BLaER1 treated with 17β-estradiol and CSF1 and Interleukin-3, amounts not matched to agents 10 nM and 100 nM (cell line): ENCODE measurements at regions not wholly inside any gene's neighbourhood (a gene's known extent, or its start where the extent isn't known, plus 50 kb on each side); places are given as distances from the start of the nearest gene placed in this dataset.
"Not testable (repeated sequence)": the region's sequence is repeated elsewhere in the genome, so short reads cannot be mapped to it uniquely, and the experiment has no call there.

Experiments
- H3K27ac ChIP-seq, 11 experiments: shearing (Covaris generic); formaldehyde crosslinking; 2 replicates each; pipeline ENCODE4 v1.8.1; 2022
- H3K27me3 ChIP-seq, 11 experiments: shearing (Covaris generic); formaldehyde crosslinking; 2 replicates each; pipeline ENCODE4 v1.8.1; 2022
- H3K36me3 ChIP-seq, 11 experiments: shearing (Covaris generic); formaldehyde crosslinking; 2 replicates each; pipeline ENCODE4 v1.8.1; 2022
- H3K4me1 ChIP-seq, 10 experiments: shearing (Covaris generic); formaldehyde crosslinking; 2 replicates each; pipeline ENCODE4 v1.8.1; 2022
- H3K4me2 ChIP-seq, 11 experiments: shearing (Covaris generic); formaldehyde crosslinking; 2 replicates each; pipeline ENCODE4 v1.8.1; 2022
- H3K4me3 ChIP-seq, 10 experiments: shearing (Covaris generic); formaldehyde crosslinking; 2 replicates each; pipeline ENCODE4 v1.8.1; 2022
- H3K9ac ChIP-seq, 11 experiments: shearing (Covaris generic); formaldehyde crosslinking; 2 replicates each; pipeline ENCODE4 v1.8.1; 2022
- H3K9me3 ChIP-seq, 11 experiments: shearing (Covaris generic); formaldehyde crosslinking; replicated peaks in 1 of 11; 2 replicates each; pipeline ENCODE4 v1.8.1; 2022
- H4K20me1 ChIP-seq, 11 experiments: shearing (Covaris generic); formaldehyde crosslinking; 2 replicates each; pipeline ENCODE4 v1.8.1; 2022
- Cebpa-rat ChIP-seq, 11 experiments: shearing (Covaris generic); IDR thresholded peaks; 2 replicates each; pipeline ENCODE4 v1.8.1; 2022

DNA sequence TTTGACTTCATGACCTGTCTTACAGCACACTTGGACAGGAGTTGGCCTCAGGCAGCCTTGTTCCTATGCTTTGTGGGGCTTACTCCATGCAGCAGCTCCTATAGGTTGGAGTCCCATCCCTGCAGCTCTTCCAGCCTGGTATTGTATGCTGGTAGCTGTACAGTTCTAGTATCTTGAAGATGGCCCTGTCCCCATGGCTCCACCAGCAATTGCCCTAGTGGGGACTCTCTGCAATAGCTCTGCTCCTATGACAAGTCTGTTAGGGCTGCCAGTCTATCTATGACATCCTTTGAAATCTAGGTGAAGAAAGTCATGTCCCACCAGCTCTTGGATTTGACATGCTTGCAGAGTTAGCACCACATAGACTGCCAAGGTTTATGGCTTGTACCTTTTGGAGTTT, 252.6 kb downstream of the ANTXR2 start:
- no peaks in the 10 kb centered on the region for H3K27me3 ChIP-seq
- no peak overlapping the region for H3K9ac ChIP-seq
- TF ChIP-seq Cebpa-rat (IDR thresholded peaks at IDR 0.05): no peak
- no peak overlapping the region for H3K4me2 ChIP-seq
- peaks cover 0 to 8% (median 3%) of the 10 kb centered on the region in 11 experiments; a peak in 2 of 22 replicates for H3K9me3 ChIP-seq
- no peaks in the 10 kb centered on the region for H3K36me3 ChIP-seq
- no peaks in the 10 kb centered on the region for H3K4me1 ChIP-seq
- no peak overlapping the region for H3K4me3 ChIP-seq
- no peaks in the 10 kb centered on the region for H4K20me1 ChIP-seq
- H3K27ac ChIP-seq: no peak overlapping the region

DNA sequence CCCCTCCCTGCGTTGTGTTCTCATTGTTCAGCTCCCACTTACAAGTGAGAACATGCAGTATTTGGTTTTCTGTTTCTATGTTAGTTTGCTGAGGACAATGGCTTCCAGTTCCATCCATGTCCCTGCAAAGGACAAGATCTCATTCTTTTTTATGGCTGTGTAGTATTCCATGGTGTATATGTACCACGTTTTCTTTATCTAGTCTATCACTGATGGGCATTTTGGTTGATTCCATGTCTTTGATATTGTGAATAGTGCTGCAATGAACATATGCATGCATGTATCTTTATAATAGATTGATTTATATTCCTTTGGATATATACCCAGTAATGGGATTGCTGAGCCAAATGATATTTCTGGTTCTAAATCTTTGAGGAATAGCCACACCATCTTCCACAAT, 265.1 kb downstream of the ANTXR2 start:
- not testable (repeated sequence) for H3K27me3 ChIP-seq, H3K4me1 ChIP-seq, H3K9me3 ChIP-seq, H4K20me1 ChIP-seq, H3K4me3 ChIP-seq, H3K4me2 ChIP-seq, H3K9ac ChIP-seq, H3K27ac ChIP-seq, H3K36me3 ChIP-seq

DNA sequence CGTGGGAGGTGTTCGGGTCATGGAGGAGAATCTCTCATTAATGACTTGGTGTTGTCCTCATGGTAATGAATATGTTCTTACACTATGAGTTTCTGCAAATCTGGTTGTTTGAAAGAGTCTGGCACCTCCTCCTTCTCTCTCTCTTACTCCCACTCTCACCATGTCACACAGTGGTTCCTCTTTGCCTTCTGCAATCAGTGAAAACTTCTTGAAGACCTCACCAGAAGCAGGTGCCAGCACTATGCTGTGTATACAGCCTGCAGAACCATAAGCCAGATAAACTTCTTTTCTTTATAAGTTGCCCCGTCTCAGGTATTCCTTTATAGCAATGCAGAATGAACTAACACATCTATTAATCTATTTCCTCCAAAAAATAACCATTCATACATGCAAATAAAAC, 275.0 kb downstream of the ANTXR2 start:
- Histone ChIP-seq H3K4me3 (no peak overlapping the region), H3K9me3 (peaks cover 0 to 12% (median 8%) of the 10 kb centered on the region in 11 experiments; a peak in 15 of 22 replicates), H3K27ac (no peak overlapping the region), H4K20me1 (no peaks in the 10 kb centered on the region), H3K4me1 (no peaks in the 10 kb centered on the region), H3K4me2 (no peak overlapping the region), H3K36me3 (no peaks in the 10 kb centered on the region), H3K27me3 (no peaks in the 10 kb centered on the region), H3K9ac (no peak overlapping the region)
- no peak for TF ChIP-seq Cebpa-rat (IDR thresholded peaks at IDR 0.05)

DNA sequence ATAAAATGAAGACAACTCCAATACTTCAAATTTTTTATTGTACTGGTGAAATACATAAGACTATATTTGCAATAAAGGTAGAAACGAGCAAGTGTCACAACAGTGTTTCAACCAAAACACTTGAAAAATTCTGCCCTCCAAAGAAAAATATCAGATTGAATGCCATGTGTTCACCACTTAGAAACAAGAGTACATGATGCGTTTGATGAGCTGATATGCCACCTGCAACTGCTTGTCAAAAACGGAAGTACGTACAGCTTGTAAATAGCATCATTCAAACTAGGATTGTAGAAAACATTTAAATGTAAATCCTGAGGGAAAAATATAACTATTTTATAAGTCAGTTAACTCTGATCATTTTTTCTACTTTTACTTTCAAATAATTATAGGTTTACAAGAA, 276.1 kb downstream of the ANTXR2 start:
- Histone ChIP-seq H3K9me3 (peaks cover 0 to 14% (median 10%) of the 10 kb centered on the region in 11 experiments; a peak in 15 of 22 replicates), H3K27me3 (no peaks in the 10 kb centered on the region), H4K20me1 (no peaks in the 10 kb centered on the region), H3K4me1 (no peaks in the 10 kb centered on the region), H3K36me3 (no peaks in the 10 kb centered on the region), H3K9ac (no peak overlapping the region), H3K4me3 (no peak overlapping the region), H3K4me2 (no peak overlapping the region), H3K27ac (no peak overlapping the region)
- TF ChIP-seq Cebpa-rat (IDR thresholded peaks at IDR 0.05): no peak

DNA sequence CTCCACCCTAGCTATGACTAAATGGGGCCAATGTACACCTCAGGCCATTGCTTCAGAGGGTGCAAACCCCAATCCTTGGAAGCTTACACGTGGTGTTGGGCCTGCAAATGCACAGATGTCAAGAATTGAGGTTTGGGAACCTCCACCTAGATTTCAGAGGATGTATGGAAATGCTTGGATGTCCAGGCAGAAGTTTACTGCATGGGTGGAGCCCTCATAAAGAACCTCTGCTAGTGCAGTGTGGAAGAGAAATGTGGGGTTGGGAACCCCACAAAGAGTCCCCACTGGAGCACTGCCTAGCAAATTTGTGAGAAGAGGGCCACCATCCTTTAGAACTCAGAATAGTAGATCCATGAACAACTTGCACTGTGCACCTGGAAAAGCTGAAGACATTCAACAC, 284.1 kb downstream of the ANTXR2 start:
- Histone ChIP-seq H3K27me3 (no peaks in the 10 kb centered on the region), H3K9ac (no peak overlapping the region), H3K36me3 (peaks cover 0 to 4% (median 0%) of the 10 kb centered on the region in 11 experiments; a peak in 1 of 22 replicates), H3K4me2 (no peak overlapping the region), H3K27ac (no peak overlapping the region), H3K9me3 (peaks cover 25 to 45% (median 36%) of the 10 kb centered on the region in 11 experiments), H4K20me1 (no peaks in the 10 kb centered on the region), H3K4me1 (no peaks in the 10 kb centered on the region), H3K4me3 (0 out of 20 replicates have a peak overlapping the region, but pooled peaks of 1 of the 10 experiments have one; percentile 7)
- TF ChIP-seq Cebpa-rat (IDR thresholded peaks at IDR 0.05): no peak

DNA sequence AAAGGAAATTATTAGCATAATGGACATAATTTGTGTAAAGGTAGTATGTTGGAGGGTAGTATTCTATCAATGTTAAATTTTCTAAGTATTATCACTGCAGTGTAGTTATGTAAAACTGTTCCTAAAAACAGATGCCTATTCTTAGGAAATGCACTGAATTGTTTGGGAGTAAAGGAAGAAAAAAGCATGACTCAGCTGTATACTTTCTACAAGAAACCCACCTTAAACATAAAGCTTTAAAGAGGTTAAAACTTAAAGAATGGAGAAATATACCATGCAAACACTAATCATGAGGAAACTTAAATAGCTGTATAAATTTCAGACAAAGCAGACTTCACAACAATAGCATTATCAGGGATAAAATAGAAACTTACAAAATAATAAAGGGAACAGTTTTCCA, 292.9 kb downstream of the ANTXR2 start:
- Histone ChIP-seq H3K27me3 (no peaks in the 10 kb centered on the region), H3K27ac (no peak overlapping the region), H3K9me3 (peaks cover 0 to 9% (median 0%) of the 10 kb centered on the region in 11 experiments; a peak in 4 of 22 replicates), H3K4me3 (no peak overlapping the region), H3K9ac (no peak overlapping the region), H3K4me1 (no peaks in the 10 kb centered on the region), H4K20me1 (no peaks in the 10 kb centered on the region), H3K4me2 (no peak overlapping the region), H3K36me3 (no peaks in the 10 kb centered on the region)
- no peak for TF ChIP-seq Cebpa-rat (IDR thresholded peaks at IDR 0.05)

DNA sequence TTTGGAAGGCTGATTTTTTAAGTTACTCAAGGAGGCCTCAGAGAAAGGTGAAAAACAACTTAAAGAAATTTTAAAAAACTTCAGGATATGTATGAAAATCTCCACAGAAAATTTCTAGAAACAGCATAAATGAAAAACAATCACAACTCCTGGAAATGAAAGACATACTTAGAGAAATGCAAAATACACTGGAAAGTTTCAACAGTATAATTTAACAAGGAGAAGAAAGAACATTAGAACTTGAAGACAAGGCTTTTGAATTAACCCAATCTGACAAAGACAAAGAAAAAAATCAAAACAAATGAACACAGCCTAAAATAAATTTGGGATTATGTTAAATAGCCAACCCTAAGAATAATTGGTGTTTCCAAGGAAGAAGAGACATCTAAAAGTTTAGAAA, 300.5 kb downstream of the ANTXR2 start:
- peaks cover 0 to 34% (median 8%) of the 10 kb centered on the region in 11 experiments; a peak in 9 of 22 replicates for H3K9me3 ChIP-seq
- H3K27ac ChIP-seq: no peak overlapping the region
- H3K4me1 ChIP-seq: no peaks in the 10 kb centered on the region
- TF ChIP-seq Cebpa-rat (IDR thresholded peaks at IDR 0.05): no peak
- no peak overlapping the region for H3K4me2 ChIP-seq
- no peaks in the 10 kb centered on the region for H3K27me3 ChIP-seq
- H4K20me1 ChIP-seq: no peaks in the 10 kb centered on the region
- H3K36me3 ChIP-seq: no peaks in the 10 kb centered on the region
- no peak overlapping the region for H3K9ac ChIP-seq
- no peak overlapping the region for H3K4me3 ChIP-seq

DNA sequence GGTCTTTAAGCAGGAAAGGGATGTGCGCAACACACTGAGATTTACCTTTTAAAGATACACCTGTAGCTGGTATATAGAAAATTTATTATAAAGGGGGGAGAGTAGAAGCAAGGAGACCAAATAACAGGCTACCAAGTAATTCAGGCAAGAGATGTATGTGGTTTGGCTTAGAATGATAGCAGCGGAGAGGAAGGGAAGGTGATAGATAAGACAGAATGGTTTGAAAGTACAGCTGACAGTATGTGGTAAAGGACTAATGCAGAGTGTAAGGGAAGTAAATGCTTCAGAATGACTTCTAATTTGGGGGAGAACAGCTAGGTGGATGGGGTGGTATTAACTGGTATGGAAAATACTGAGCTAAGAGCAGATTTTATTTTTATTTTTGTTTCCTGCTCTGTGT, 308.9 kb downstream of the ANTXR2 start:
- Histone ChIP-seq H3K36me3 (no peaks in the 10 kb centered on the region), H3K4me3 (no peak overlapping the region), H3K27me3 (no peaks in the 10 kb centered on the region), H4K20me1 (no peaks in the 10 kb centered on the region), H3K4me2 (no peak overlapping the region), H3K4me1 (no peaks in the 10 kb centered on the region), H3K27ac (no peak overlapping the region), H3K9ac (no peak overlapping the region), H3K9me3 (peaks cover 0 to 11% (median 0%) of the 10 kb centered on the region in 11 experiments; a peak in 3 of 22 replicates)
- no peak for TF ChIP-seq Cebpa-rat (IDR thresholded peaks at IDR 0.05)

DNA sequence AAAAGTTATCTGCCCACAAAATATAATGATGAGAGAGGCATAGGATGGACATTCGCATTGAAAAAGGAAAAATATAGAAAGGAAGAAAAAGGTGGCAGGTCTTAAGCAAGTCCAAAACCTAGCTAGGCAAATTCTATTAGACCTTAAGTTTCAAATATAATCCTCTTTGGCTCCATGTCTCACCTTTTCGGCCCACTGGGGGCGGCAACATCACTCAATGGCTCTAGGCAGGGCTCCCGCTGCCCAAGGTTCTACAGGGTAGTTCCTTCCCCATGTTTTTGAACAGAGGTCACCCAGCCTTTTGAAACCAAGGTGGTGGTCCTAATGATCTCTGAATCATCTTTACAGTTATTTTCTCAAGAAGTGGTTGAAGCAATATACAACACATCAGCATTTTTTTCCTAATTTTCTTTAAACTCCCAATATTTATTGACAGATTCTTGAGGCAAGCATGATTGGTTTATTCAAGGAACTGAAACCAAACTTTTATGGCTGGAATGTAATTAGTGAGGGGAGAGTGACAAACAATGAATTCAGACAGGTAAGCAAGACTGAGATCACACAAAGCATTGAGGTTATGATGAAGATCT, 309.4 kb downstream of the ANTXR2 start:
- Histone ChIP-seq H3K36me3 (no peaks in the 10 kb centered on the region), H3K4me1 (no peaks in the 10 kb centered on the region), H3K27ac (no peak overlapping the region), H3K4me3 (no peak overlapping the region), H3K9me3 (peaks cover 0 to 11% (median 0%) of the 10 kb centered on the region in 11 experiments; a peak in 3 of 22 replicates), H4K20me1 (no peaks in the 10 kb centered on the region), H3K4me2 (no peak overlapping the region), H3K27me3 (no peaks in the 10 kb centered on the region), H3K9ac (no peak overlapping the region)
- no peak for TF ChIP-seq Cebpa-rat (IDR thresholded peaks at IDR 0.05)

DNA sequence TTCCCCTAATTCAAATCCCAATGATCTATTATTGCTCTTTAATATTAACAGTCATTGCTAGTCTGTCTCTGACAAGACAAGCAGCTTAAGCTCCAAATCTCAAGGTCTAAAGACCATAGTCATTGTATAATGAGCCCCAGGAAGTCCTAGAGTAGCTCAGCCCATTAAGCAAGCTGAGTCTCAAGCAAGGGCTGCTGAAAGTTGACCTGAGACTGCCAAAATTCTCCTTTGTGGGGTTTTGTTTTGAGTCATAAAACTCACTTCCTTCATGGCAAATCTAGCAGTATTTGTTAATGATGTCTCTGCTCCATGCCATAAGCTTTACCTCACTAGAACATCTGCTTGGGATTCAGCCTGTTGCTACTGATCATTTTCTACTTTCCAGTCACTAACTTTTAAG, 313.2 kb downstream of the ANTXR2 start:
- H3K27ac ChIP-seq: no peak overlapping the region
- H3K9ac ChIP-seq: no peak overlapping the region
- no peaks in the 10 kb centered on the region for H3K36me3 ChIP-seq
- no peaks in the 10 kb centered on the region for H3K27me3 ChIP-seq
- H3K4me3 ChIP-seq: no peak overlapping the region
- no peak for TF ChIP-seq Cebpa-rat (IDR thresholded peaks at IDR 0.05)
- H4K20me1 ChIP-seq: no peaks in the 10 kb centered on the region
- H3K4me1 ChIP-seq: no peaks in the 10 kb centered on the region
- H3K4me2 ChIP-seq: no peak overlapping the region
- no peaks in the 10 kb centered on the region for H3K9me3 ChIP-seq
